NCI-H146 treated with DMSO at 0.1 percent for 48 hours (cell line): ENCODE measurements at regions not wholly inside any gene's neighbourhood (a gene's known extent, or its start where the extent isn't known, plus 50 kb on each side); places are given as distances from the start of the nearest gene placed in this dataset.
"Not testable (repeated sequence)": the region's sequence is repeated elsewhere in the genome, so short reads cannot be mapped to it uniquely, and the experiment has no call there.

Experiments used
- DNase-seq: peaks from one replicate; lab custom pipeline; 2025; ENCODE audit not compliant: unreplicated experiment; lab: John Stamatoyannopoulos, UW

DNA sequence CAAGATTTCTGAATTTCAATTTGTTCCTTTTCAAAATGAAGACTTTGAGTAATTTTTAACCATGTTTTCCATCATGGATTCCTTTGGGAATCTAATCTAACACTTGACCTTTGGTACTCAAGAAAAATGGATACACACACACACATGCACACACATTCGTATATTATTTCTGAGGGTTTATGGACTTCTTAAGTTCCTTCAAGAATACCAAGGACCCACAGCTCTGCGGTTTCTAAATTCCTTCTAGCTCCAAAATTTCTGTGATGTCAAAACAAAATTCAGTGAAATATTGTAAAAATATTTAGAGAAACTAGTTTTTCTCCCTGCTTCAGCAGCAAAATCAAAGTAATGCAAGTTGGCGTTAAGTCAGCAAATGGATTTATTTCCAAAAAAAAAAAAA, 98.3 kb upstream of the FAM13C start:
- DNase-seq: no peak

DNA sequence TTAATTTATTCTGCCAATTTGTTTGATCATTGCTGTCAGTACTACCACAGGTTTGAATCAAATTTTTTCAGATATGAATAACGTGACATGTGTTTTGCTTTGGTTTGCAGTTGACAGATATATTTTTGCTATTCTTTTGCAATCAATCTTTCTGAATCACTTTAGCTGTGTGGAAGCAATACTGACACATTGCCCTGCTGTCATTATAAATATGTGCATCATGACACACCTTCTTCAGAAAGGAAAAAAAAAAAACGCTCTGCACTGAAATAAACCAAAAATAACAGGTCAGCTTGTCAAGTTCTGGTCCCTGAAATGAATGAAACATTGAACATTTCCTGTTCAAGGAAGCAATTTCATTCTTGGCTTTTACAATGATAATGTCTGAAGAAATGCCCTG, 93.8 kb upstream of the FAM13C start:
- DNase-seq: no peak

DNA sequence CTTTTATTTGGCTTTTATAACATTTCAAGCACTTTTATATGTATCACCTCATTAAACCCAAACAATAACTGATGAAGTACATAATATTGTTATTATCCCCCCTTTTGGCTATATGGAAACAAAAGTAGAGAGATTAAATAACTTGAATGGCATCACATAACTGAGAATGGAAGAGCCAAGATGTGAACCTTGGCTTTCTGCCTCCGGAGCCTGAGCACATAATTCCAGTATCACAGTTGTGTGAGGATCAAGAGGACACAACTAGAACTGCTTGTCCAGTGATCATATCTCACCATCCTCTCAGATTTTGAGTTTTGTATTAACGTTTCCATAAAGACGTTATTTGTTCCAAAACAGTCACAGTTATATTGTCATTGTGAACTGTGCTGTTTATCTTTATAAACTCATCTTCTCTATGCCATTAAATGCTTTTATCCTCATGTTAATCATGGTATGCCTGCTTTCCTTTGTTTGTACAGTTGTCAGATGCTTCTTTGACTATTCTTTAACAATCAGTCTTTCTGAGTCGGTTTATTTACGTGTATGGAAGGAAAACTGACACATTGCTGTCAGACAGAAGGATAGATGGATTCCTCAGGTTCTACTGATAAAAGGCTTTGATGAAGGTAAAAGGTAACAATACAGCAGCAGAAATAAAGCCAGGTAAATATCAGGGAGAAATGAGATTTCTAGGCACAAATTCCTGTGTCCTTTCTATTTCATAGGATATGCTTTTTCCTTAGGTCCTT, 92.0 kb upstream of the FAM13C start:
- DNase-seq: no peak

DNA sequence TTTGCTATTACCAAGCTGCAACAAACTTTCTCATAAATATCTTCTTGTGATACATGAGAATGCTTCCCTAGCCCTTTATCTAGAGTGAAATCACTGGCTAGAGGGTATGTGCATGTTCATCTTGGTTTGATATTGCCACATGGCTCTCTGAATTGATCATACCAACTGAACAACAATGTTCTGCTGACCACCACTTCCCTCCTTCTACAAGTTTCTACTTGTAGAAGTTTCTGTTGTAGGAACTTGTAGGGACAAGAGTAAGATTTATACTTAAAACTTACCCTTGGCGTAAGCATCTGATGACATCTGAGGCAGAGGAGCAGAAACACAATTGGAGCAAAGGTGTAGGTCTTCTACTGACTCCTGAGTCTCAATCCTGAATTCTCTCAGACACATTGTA, 86.3 kb upstream of the FAM13C start:
- DNase-seq: no peak

DNA sequence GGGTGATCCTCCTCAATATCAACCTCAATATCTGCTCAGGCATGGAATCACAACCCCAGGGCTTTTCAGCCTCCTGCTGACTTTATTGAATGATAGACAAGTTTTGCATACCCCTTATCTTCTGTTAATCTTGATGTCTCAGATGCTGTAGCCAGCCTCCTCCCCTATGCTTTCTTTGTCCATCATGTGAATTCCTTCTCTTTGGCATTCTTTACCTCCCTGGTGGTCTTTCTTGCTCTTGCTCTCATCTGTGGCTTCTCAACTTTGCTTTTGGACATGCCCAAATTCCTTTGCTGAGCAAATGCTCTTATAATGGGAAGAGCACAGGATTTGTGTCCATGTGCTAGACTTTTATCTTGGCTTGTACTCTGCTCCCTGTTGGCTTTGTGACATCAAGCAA, 73.4 kb upstream of the FAM13C start:
- no peak for DNase-seq

DNA sequence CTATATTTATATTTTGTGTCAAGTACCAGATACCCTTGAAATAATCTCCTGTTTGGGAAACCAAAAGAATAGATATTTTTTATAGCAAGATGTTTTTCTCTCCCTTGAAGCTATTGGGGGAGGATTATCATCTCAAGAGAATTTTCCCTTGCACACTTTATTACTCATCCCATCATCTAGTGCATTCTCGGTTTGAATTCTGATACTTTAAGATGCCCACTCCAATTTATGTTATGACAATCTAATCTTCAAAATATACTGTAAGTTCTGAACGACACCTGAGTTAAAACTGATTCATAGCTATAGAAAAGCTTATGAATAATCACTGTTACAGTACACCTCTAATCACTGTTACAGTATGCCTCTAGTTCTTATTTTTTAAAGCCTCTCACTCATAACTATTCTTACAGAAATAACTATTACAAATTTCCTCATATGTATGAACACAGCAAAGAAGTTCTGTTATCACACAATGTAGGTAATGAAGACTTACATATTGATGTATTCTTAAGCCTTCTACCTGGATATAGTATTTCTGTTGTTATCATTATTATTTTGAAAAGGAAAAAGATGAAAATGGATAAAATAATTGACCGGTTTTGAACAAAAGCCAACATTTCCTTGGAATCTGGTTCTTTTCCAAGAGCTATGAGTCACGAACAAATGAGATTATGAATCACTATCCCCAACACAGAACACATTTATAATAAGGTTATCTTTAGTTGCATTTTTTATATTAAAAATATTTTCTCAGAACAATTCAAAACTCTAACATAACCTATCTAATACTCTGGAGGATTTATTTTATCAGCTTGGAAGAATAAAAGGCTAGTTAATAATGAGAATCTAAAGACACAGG, 72.3 kb upstream of the FAM13C start:
- no peak for DNase-seq

DNA sequence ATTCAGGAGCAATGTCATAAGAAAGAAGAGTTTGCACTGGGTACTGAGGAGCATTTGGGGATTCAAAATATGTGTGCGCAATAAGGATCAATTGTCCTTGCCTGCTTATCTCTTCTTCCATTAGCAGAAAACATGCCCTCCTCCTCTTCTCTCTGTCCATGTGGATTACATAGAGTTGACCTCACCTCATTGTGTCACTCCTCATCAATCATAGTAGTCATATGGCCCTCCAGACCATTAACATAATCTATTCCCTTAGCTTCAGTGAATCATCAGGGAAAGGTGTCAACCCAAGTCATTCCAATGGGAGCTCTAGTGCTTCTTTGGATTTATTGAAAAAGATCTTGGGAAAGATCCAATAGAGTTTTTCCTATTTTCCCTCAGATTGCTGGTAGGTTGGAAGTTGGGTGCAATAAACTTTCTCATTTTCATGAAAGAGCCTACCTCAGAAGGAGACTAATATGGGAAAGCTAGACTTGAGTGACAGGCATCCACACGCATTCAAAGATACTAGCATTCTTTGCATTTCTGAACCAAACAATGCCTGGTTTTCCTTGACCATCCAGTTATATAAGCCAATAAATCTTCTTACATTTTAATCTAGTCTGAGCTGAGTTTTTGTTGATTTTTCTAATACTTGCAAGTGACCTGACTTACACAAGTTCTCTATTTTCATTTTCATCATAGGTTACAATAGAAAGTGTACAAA, 71.5 kb upstream of the FAM13C start:
- no peak for DNase-seq

DNA sequence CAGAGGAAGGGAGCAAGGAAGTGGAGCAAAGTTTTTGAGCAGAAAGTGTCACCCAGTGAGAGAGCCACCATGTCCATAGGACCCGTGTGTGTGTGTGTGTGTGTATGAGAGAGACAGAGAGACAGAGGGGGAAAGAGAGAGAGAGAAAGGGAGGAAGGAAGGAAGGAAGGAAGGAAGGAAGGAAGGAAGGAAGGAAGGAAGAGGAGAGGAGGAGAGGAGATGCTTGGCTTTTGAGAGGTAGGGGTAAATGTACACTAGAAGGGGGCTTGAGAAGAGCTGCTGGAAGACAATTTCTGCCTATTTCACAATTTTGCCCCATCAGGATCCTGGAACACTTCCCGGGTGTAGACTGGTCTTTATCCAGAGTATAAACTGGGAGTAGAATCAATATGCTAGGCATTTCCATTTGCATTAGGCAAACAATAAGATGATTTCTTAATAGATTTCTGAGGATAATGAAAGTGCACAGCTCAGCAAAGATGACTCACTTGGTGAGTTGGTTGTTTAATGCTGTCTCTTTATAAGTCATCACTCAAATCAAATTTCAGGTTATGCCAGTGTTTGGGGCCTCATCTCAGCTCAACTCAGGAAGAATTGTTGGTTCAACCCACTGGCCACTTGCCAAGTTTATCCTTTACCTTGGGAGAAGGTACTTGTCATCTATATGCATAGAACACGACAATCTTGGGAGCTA, 70.0 kb upstream of the FAM13C start:
- no peak for DNase-seq

DNA sequence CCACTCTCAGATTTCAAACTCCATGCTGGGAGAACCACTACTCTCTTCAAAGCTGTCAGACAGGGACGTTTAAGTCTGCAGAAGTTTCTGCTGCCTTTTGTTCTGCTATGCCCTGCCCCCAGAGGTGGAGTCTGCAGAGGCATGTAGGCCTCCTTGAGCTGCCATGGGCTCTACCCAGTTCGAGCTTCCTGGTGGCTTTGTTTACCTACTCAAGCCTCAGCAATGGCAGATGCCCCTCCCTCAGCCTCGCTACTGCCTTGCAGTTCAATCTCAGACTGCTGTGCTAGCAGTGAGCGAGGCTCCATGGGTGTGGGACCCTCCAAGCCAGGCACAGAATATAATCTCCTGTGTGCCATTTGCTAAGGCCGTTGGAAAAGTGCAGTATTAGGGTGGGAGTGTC, 51.4 kb upstream of the FAM13C start:
- DNase-seq: not testable (repeated sequence)
